PC-3 (cell line): ENCODE measurements at regions not wholly inside any gene's neighbourhood (a gene's known extent, or its start where the extent isn't known, plus 50 kb on each side); places are given as distances from the start of the nearest gene placed in this dataset.
A peak's percentile ranks its signal among the peaks of the same experiment; 100 is the strongest.

Source experiments
- ATAC-seq: fragments of 200-7000 bp; cut with Tn5 transposase; 2 replicates; pipeline ENCODE4 v1.9.1; 2020; ENCODE audit warnings: mild to moderate bottlenecking, moderate library complexity
- BruUV-seq: library from RNA; stranded (reverse); fragments of 400-500 nt; replicated peaks from 2 replicates; lab custom pipeline; 2021; lab: Mats Ljungman, UMichigan
- CTCF ChIA-PET: fragments of 300-600 bp; sonication (Branson Sonifier 250); formaldehyde crosslinking; loops from one replicate; lab custom pipeline; 2022; ENCODE audit warnings: antibody characterized with exemption; lab: Charles Lee
- POLR2A ChIA-PET: fragments of 300-600 bp; sonication (Branson Sonifier 250); formaldehyde crosslinking; loops from one replicate; lab custom pipeline; 2022; ENCODE audit warnings: antibody characterized with exemption; ENCODE audit not compliant: unreplicated experiment; lab: Charles Lee
- DNase-seq: peaks from one replicate; pipeline ENCODE4 v3.0.0-alpha.2; 2015
- H2AFZ ChIP-seq: fragments of 300-600 bp; sonication (generic); 2 replicates; pipeline ENCODE4 v1.6.0; 2016; ENCODE audit warnings: antibody characterized with exemption, low read length
- H3F3A ChIP-seq: fragments of 300-600 bp; sonication (generic); one replicate; pipeline ENCODE4 v1.6.0; 2017; ENCODE audit warnings: antibody characterized with exemption, low read length, control low read depth, mild to moderate bottlenecking; ENCODE audit not compliant: unreplicated experiment
- H3K27ac ChIP-seq: fragments of 300-600 bp; sonication (generic); 2 replicates; pipeline ENCODE4 v1.5.1; 2016; ENCODE audit warnings: mild to moderate bottlenecking, low read length
- H3K27me3 ChIP-seq: fragments of 300-600 bp; sonication (generic); 2 replicates; pipeline ENCODE4 v1.6.1; 2016; ENCODE audit warnings: low read length, mixed read lengths
- H3K36me3 ChIP-seq: fragments of 300-600 bp; sonication (generic); 2 replicates; pipeline ENCODE4 v1.6.1; 2016; ENCODE audit warnings: low read depth, mixed run types, low read length, mixed read lengths
- H3K4me1 ChIP-seq: fragments of 300-600 bp; sonication (generic); 2 replicates; pipeline ENCODE4 v1.5.1; 2016; ENCODE audit warnings: low read length; ENCODE audit not compliant: insufficient read depth
- H3K4me2 ChIP-seq: fragments of 300-600 bp; sonication (generic); 2 replicates; pipeline ENCODE4 v1.6.0; 2016; ENCODE audit warnings: low read length
- H3K4me3 ChIP-seq: fragments of 300-600 bp; sonication (generic); 2 replicates; pipeline ENCODE4 v1.5.1; 2016; ENCODE audit warnings: mild to moderate bottlenecking, low read length, mixed read lengths
- H3K79me2 ChIP-seq: fragments of 300-600 bp; sonication (generic); 2 replicates; pipeline ENCODE4 v1.6.1; 2017; ENCODE audit warnings: low read length, mixed read lengths
- H3K9ac ChIP-seq: fragments of 300-600 bp; sonication (generic); 2 replicates; pipeline ENCODE4 v1.6.0; 2016; ENCODE audit warnings: mild to moderate bottlenecking, low read length
- H3K9me2 ChIP-seq: fragments of 300-600 bp; sonication (generic); replicated peaks from 2 replicates; pipeline ENCODE4 v1.6.1; 2016; ENCODE audit warnings: mixed run types, low read length, mixed read lengths
- H3K9me3 ChIP-seq: fragments of 300-600 bp; sonication (generic); 2 replicates; pipeline ENCODE4 v1.6.1; 2016; ENCODE audit warnings: low read length, mixed read lengths
- H4K20me1 ChIP-seq: fragments of 300-600 bp; sonication (generic); 2 replicates; pipeline ENCODE4 v1.6.1; 2016; ENCODE audit warnings: low read length, mixed read lengths
- EZH2 ChIP-seq: fragments of 300-600 bp; sonication (generic); IDR thresholded peaks from one replicate; pipeline ENCODE4 v1.6.1; 2017; ENCODE audit warnings: antibody characterized with exemption, mild to moderate bottlenecking, low read length; ENCODE audit not compliant: unreplicated experiment
- EZH2phosphoT487 ChIP-seq: fragments of 300-600 bp; sonication (generic); IDR thresholded peaks from 2 replicates; pipeline ENCODE4 v1.6.1; 2018; ENCODE audit warnings: mild to moderate bottlenecking, antibody characterized with exemption, low read length, borderline replicate concordance
- intact Hi-C: fragments of 100-400 bp; cut with micrococcal nuclease; formaldehyde crosslinking; loops from 2 replicates; pipeline ENCODE4 v1.9.0; 2023
- TF ChIP-seq, protein P1 (sequence below): fragments of 300-600 bp; sonication (generic); conservative IDR thresholded peaks from 2 replicates; pipeline ENCODE4 v1.5.1; 2017; ENCODE audit warnings: antibody characterized with exemption, low read depth, mild to moderate bottlenecking, low read length

DNA sequence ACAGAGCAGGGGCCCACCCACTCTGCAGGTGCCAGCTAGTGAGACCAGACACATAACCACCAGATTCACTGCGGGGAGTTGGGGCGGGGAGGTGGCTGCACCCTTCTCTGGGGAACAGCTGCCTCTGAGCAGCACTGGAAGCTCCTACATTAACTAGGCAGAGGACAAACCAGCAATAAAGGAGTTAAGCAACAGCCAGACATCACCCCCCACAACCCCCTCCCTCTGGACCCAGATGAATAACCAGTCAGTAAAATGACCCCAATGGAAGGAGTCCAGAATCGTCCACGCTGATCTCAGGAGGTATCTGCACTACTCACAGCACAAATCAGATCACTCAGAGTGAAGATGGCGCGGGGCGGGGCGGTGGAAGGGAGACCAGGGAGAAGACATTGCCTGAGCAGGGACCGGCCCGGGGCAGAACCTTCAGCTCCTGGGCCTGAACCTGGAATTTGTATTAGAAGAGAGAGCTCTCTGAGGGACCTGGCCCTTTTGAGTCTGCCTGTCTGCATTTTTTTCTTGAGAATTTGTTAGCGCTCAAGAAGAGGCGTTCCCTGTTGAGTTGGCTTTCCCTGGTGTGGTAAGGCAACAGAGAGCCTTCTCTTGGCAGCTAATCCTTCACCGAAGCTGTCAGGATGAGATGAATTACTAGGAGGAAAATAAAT lies 125.5 kb upstream of the NCAM1 start:
- Histone ChIP-seq H2AFZ (no peak overlapping the region), H3K4me3 (no peak overlapping the region), H3K4me1 (no peaks in the 10 kb centered on the region), H3K9me3 (0 out of 2 replicates have a peak, but pooled peaks cover 2% of the 10 kb centered on the region), H3F3A (no peaks in the 10 kb centered on the region), H3K4me2 (no peak overlapping the region), H4K20me1 (no peaks in the 10 kb centered on the region), H3K27me3 (no peaks in the 10 kb centered on the region), H3K9me2 (no peaks in the 10 kb centered on the region), H3K36me3 (no peaks in the 10 kb centered on the region), H3K79me2 (no peaks in the 10 kb centered on the region), H3K9ac (no peak overlapping the region), H3K27ac (no peak overlapping the region)
- intact Hi-C loops: no loop called here
- ATAC-seq (no peak), DNase-seq (no peak)
- BruUV-seq: no TSS peak
- POLR2A ChIA-PET: no interaction called here
- TF ChIP-seq EZH2phosphoT487 (no peak), EZH2 (no peak)
- TF ChIP-seq, protein P1, sequence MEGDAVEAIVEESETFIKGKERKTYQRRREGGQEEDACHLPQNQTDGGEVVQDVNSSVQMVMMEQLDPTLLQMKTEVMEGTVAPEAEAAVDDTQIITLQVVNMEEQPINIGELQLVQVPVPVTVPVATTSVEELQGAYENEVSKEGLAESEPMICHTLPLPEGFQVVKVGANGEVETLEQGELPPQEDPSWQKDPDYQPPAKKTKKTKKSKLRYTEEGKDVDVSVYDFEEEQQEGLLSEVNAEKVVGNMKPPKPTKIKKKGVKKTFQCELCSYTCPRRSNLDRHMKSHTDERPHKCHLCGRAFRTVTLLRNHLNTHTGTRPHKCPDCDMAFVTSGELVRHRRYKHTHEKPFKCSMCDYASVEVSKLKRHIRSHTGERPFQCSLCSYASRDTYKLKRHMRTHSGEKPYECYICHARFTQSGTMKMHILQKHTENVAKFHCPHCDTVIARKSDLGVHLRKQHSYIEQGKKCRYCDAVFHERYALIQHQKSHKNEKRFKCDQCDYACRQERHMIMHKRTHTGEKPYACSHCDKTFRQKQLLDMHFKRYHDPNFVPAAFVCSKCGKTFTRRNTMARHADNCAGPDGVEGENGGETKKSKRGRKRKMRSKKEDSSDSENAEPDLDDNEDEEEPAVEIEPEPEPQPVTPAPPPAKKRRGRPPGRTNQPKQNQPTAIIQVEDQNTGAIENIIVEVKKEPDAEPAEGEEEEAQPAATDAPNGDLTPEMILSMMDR: no peak
- CTCF ChIA-PET: no interaction called here

DNA sequence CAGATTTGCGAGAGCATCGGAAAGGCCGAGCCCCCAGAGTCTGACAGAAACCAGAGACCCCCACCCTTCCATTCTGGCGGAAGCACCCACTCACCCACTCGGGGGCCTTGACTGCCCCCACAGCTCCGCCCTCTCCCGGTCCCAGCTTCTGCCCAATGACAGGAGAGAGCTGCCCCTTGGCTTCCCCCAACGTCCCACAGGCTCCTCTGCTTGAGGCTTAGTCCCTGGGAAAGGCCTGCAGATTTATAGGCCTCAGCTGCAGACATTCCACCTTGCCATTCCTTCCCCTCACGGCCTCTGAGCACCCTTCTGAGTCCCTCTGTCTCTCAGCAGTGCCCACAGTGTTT lies 125.0 kb upstream of the NCAM1 start:
- POLR2A ChIA-PET: no interaction called here
- Histone ChIP-seq H3K4me2 (no peak overlapping the region), H2AFZ (no peak overlapping the region), H3K4me3 (no peak overlapping the region), H3K36me3 (no peaks in the 10 kb centered on the region), H3K27ac (no peak overlapping the region), H4K20me1 (no peaks in the 10 kb centered on the region), H3K9me3 (no peaks in the 10 kb centered on the region), H3K9ac (no peak overlapping the region), H3K4me1 (no peaks in the 10 kb centered on the region), H3K27me3 (no peaks in the 10 kb centered on the region), H3K79me2 (no peaks in the 10 kb centered on the region), H3K9me2 (no peaks in the 10 kb centered on the region), H3F3A (no peaks in the 10 kb centered on the region)
- ATAC-seq (no peak), DNase-seq (no peak)
- BruUV-seq: no TSS peak
- TF ChIP-seq, protein P1: no peak
- no peak for TF ChIP-seq EZH2
- TF ChIP-seq EZH2phosphoT487: no peak
- intact Hi-C loops: no loop called here
- CTCF ChIA-PET: no interaction called here

DNA sequence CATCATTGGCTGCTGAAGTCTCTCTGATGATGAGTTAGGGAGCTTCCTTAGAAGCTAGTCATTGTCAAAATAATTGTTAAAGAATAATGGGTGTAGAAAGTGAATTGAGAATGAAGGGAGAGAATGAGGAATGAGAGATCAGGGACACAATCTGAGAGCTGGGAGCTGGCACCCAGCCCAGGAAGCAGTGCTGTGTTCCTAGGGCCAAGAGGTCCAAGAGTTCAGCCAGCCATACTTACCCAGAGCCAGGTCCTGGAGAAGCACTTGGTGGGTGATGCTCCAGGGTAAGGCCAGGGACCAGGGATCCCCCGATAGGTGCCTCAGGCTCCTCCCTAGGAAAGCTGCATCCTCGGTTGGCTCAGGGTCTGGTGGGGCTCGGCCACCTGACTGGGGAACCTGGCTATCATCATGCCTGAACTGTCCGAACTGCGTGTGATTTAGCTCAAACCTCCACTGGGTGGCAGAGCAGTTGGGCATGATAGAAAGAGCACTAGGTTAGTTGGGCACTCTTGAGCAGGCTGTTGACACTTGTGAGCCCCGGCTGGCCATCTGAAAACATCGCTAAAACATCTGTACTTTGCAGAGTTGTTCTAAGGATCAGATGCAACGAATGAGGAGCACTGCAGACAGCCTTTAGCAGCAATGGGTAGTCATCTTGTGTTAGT lies 123.9 kb upstream of the NCAM1 start:
- no TSS peak for BruUV-seq
- H3K4me2 ChIP-seq: no peak overlapping the region
- no peak overlapping the region for H3K4me3 ChIP-seq
- no peaks in the 10 kb centered on the region for H3K9me2 ChIP-seq
- TF ChIP-seq EZH2phosphoT487: no peak
- TF ChIP-seq, protein P1: 0 out of 2 replicates have a peak, but pooled peaks have one; percentile 12
- no peak overlapping the region for H3K27ac ChIP-seq
- ATAC-seq (no peak), DNase-seq (peak; percentile 9)
- H4K20me1 ChIP-seq: no peaks in the 10 kb centered on the region
- no peaks in the 10 kb centered on the region for H3K27me3 ChIP-seq
- no peaks in the 10 kb centered on the region for H3K36me3 ChIP-seq
- H3K4me1 ChIP-seq: no peaks in the 10 kb centered on the region
- intact Hi-C loops: no loop called here
- H3K79me2 ChIP-seq: no peaks in the 10 kb centered on the region
- ChIA-PET POLR2A (no interaction called here), CTCF (no interaction called here)
- no peak overlapping the region for H2AFZ ChIP-seq
- no peaks in the 10 kb centered on the region for H3K9me3 ChIP-seq
- no peaks in the 10 kb centered on the region for H3F3A ChIP-seq
- H3K9ac ChIP-seq: no peak overlapping the region
